ENCODE measurements at regions not wholly inside any gene's neighbourhood (a gene's known extent, or its start where the extent isn't known, plus 50 kb on each side); places are given as distances from the start of the nearest gene placed in this dataset.

DNA sequence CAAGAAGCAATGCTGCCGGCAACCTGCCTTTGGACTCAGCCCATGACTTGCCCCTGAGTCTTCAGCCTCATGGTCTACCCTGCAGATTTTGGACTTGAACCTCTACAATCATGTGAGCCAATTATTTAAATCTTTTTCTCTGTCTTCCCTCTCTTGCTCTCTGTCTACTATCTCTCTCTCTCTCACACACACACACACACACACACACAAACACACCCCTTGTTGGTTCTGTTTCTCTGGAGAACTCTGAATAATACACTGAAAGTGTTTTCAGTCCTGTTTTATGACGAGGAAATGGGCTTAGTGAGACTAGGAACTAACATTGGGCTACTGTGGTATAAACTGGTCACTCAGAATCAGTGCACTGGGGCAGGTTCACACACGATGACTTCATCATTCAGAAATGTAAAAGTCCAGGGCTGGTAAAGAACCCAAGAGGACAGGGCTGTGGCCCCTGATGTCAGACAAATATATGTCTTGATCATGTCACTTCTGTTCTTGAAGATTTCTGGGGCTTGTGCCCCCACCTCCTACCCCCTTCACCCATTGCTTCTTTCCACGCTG is 266.1 kb upstream of the SIX2 start:
- no peak for DNase-seq (ENCODE audit: low read depth in 3 of 3)

DNA sequence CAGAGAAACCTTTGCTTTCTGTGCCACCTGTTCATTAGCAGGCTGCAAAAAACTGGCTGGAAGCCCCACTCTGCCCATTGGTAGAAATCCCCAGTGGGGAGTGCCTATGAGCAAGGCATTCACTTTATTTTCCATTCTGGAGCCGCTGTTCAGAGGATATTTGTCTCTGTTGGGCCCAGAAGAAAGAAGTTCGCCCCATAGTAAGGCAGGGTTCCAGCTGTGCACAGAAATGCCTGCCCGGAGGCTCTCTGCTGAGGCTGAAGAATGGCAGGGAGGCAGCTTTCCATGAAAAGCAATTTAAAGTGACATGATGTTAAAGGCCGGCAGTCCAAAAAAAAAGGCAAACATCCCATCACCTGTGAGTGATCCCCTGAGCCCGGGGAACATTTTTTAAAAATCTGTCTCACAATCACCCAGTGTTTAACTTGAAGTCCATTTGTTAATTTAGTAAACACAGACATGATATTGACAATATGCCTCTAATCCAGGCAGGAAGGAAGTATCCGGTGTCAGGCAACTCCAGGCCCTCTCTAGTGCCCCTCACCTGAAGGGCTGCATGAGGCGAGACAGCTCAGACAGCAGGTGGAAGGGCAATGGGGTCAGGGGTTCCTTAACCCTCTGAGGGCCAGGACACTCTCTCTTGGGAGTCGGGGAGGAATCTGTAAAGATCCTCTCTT is 265.1 kb upstream of the SIX2 start:
- DNase-seq (ENCODE audit: low read depth in 3 of 3): no peak

DNA sequence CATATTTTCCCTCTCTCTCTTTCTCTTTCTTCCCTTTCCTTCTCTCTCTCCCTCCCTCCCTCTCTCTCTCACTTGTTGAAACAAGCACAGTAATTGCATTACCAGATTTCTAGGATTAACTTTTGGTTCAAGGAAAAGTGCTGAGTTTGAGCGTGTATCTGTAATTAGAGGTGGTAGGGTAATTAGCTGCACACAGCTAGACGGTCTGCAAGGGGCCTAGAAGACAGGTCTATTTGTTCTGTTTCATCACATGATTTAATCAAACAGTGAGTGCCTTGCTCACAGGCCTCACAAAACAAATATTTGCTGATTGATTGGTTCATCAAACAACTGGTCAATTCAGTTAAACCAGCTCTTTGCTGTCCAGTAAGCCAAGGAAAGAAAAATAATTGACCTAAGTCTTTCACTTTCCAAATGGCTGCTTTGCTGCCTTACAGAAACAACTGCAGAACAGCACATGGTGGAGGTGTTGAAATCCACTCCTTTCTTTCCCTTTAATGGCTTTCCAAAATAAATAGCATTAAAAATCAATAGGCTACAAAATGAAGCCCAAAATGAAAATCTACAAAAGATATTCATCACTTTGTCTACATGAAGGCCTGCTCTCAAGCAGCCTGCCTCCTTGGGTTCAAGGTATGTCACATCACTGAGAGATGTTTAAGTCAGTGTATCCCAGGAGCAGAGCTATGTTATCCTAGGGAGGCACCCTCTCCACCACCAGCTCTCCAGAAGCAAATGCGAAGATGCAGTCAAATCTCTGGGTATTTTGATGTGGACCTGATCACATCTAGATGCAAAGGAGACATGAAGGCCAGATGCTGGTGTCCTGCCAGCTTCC is 264.4 kb upstream of the SIX2 start:
- DNase-seq (ENCODE audit: low read depth in 3 of 3): no peak

DNA sequence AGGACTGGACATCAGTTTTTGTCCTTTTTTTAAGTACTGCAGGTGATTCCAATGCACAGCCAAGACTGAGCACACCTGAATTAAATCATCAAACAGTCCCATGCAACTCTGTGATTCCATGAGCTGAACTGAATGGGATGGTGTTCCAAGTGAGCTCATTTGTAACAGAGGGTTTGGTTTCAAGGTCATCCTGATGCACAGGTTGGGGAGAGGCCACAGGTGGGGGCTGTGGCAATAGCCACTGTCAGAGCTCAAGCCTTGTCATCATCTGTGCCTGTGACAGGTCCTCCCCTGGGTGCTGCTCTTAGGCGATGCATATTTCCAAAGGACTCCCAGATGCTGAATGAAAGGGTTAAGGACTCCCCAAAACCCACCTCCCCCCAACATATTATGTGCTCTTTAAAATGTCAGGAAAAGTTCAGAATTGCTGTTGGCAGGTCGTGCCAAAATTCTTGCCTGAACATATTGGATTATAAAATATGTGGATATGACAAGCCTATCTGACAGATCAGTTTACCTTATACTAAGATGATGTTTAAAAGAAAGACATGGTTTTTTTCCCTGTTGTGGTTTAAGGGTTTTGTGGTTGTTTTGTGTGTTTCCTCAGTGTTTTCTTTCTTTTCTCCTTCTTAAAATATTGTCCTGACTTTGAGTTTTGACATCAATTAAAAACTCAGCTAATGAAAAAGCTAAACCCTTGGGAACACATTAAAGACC is 263.5 kb upstream of the SIX2 start:
- DNase-seq (ENCODE audit: low read depth in 3 of 3): no peak

DNA sequence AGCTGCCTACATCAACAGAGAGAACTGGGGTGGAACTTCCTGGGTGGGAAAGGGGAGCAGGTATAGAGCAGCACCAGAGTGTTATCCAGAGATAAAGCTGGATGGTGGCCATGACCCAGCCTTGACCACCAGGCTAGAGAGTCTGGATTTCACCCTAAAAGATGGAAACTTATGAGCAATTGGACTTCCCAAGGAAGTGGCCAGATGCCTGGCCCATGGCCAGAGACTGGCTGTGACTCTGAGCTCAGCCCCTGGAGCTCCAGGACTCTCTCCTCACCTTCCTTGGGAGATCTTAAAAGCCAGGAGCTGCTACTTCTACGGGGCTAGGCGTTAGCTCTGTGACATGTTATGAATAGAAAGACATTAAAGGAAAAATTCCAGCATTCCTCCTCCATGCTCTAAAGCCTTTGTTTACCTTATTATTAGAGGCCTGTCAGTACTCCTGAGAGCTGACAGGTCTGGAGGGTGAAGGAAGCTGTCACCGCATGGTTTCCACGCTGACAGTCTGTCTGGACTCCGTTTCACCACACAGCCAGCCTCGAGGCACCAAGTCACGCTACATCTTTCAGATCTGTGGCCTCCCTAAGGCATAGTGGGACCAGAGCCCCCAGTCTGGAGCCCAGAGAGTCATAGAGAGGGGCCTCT is 260.0 kb upstream of the SIX2 start:
- DNase-seq (ENCODE audit: low read depth in 3 of 3): no peak

DNA sequence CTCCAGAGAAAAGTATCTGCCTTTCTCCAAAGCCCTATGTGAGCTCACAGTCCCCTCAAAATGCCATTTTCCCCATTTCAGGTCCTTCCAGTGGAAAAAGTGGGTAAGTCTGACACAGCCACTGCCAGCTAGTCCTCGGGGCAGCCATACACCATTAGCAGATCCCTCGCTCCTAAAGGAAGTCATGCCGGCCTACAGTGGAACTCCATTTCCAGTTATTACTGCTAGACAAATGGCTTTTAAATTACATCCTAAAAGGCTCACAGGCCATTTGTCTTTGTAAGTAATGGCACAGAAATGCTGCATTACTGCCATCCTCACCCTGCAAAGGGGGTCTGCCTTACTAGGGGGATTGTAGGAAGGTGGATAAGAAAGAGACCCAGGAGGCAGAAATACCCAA is 259.4 kb upstream of the SIX2 start:
- no peak for DNase-seq (ENCODE audit: low read depth in 3 of 3)

DNA sequence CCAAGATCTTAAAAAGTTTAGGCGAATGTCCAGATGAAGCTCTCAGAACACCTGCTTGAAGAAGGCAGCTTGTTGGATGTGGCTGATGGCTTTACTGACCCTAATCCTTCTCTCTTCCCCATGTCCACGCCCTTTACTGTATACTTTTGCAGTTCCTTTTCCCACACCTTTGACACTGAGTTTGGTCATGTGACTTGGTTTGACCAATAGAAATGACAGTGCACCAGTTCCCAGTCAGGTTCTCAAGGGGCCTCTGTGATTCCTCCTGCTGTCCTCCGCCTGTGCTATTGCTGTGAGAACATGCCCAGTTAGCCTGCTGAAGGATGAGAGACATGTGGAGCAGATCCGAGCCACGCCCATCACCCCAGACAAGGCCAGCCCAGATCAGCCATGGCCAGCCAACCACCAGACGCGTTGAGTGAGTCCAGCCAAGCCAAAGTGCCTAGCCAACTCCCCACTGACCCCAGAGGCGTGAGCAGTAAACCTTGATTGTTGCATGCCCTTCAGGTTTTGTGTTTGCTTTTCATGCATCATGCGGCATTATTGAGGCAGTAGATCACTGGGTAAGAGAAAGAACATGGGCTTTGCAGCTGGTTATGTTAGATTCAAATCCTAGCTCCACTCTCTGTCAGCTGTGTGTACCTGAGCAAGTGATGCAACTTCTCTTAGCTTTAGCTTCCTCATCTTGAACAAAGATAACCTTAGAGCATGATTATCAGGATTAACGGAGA is 258.0 kb upstream of the SIX2 start:
- no peak for DNase-seq (ENCODE audit: low read depth in 3 of 3)

DNA sequence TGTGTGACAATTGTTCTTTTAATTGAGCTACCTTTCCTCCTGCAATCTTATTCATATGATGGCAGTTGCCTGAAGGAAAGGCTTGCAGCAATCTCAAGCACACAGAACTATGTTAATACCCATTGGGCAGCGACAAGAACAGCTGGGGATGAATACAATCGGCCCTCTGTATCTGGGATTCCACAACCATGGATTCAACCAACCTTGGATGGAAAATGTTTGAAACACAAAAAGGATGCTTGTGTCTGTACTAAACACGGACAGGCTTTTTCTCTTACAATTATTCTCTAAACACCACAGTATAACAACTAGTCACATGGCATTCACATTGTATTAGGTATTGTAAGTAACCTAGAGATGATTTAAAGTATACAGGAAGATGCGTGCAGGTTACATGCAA is 256.1 kb upstream of the SIX2 start:
- DNase-seq (ENCODE audit: low read depth in 3 of 3): no peak

DNA sequence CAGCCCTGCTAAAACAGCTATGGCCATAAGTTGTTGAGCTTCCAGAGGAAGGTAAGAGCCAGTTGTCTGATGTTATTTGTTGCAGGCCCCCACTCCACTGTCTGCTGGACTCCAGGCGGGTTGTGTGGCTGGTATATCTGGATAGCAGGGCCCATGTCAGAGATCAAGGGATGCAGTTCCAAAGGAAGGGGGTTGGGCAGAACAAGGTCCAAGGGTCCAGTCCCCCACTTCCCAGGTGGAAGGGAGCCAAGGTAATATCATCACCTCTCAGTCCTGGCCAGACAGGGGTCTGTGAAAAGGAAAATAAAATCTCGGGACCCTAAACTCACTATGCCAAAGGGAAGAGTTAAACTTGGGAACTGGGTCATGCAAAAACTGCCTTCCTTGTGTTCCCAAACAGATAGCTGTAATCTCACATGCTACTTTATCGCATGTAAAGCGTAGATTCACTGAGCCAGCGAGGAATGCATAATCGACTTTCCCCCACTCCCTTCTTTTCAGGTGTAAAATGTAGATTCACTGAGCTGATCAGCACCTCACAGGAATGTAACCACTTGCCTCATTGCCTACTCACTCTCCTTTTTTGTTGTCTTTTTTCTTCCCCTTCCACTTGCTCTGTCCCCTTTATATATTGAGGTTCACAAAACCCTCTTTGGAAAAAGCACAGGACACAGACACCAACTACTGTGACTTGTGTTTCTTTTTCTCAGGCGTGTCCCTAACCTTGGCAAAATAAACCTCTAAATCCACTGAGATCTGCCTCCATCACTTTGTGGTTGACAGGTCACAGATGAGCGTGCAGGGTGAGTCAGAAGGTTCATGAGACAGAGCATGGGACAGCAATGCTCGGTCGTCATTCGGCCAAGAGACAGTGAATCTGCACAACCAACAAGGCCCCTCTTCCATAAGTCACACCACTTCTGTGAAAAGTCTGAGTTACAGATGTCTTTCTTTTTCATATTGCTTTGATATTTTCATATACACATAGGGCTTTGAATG is 255.3 kb upstream of the SIX2 start:
- DNase-seq (ENCODE audit: low read depth in 3 of 3): no peak

DNA sequence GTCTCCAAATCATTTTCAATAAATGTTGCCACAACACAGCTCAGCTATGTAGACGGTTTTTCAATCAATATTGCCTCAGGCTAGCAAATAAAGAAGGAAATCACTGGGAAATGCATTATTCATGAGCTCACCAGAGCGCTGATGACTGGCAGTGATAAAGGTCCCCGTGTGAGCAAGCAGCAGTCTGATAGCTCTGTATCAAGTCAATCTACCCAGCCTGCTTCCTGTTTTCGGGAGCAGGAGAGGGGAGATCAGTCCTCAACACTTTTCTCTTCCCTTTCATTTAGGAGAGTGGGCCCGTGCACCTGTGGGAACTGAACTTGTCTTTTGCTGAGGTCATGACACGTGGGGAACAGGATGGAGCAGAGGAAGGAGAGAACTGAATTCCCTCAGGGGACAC is 253.9 kb upstream of the SIX2 start:
- no peak for DNase-seq (ENCODE audit: low read depth in 3 of 3)

DNA sequence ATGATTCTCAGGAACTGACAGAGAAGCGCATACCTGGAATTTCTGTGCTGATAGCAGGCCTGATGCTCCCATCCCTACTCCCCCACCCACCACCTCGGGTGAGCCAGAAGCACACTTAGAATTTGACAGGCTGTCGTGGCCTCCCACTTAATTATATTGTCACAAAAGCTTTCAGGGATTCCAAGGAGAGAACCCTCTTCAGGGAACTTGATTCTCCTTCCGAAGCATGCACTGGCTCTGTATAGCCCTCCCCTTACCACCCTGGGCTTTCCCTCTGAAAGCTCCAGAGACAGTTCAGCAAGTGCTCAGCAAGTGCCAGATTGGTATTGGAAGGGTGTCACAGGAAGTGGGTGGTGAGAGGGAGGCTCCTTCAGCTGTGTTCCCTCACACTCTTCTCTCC is 252.5 kb upstream of the SIX2 start:
- no peak for DNase-seq (ENCODE audit: low read depth in 3 of 3)

DNA sequence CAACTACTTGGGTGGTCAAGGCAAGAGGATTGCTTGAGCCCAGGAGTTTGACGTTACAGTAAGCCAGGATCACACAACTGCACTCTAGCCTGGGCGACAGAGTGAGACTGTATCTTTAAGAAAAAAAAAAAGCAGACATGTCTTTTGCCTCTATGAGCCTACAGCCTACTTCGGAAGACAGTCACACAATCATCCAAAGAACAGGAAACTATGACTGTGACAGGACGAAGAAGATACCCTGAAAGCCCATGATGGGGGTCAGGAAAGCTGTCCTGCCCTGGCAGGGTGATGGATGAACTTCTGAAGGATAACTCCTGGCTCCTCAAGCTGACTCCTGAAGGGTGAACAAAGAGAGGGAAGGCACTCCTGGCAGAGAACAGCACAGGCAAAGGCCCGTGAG is 251.7 kb upstream of the SIX2 start:
- no peak for DNase-seq (ENCODE audit: low read depth in 3 of 3)

DNA sequence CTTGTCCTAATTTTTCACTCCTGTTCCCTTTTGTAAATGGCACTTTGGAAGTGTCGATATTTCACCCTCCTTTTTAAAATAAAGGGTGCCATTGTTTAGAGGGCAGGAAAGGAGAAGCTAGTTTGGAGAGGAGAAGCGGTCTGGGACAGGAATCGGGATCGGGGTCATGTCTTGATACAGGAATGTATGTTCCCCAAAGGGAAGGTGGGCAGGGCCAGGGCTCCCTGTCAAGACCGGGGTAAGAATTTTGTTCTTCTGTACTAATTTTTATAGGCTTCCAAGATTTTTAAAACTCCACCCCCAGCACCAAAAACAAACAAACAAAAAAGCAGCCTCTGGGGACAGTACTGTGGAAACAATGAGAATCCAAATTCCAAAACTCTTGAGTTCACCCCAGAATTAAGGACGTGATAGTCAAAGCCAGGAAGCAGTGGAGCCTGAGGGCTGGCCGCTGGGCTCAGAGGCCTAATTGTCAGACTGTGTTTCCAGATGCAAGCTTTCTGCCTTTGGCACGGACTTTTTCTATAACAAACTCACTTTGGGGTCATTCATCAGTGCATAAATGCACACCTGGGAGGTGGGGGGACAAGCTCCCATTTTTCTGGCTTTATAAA is 250.4 kb upstream of the SIX2 start:
- no peak for DNase-seq (ENCODE audit: low read depth in 3 of 3)

DNA sequence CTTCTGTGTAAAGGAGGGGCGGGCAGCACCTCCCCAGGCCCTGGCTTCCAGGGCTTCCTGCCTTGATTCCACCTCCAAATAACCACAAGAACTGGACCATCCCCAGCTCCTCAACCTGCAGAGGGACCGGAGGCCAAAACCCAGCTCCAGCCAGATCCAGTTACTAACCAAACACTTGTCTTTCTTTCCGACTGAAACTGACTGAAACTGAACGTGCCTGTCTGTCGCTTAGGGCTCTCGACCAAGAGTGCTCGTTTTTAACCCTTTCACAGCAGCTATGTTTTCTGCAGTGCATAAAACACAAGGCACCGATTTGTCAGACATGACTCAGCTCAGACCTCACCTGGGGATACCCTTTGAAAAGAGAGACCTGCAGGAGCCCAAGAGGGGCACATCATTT is 249.9 kb upstream of the SIX2 start:
- no peak for DNase-seq (ENCODE audit: low read depth in 3 of 3)

DNA sequence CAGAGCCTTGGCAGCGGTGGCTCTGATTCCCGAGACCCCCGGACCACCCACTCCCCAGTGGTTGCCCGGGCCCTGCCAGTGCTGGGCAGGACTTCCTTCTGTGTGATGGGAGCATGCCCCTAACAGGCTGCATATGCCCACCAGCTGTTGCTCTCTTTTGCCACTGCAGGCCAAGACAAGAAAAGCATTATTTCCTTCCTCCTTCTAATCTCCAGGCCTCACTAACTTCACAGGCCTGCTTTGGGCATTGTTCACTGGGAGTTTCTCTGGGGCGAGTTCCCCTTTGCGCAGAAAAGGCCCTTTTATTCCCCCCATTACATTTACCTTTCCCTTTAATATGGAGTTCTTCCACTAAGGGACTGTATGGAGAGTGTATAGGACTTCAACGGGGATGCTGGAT is 249.1 kb upstream of the SIX2 start:
- DNase-seq (ENCODE audit: low read depth in 3 of 3): no peak

DNA sequence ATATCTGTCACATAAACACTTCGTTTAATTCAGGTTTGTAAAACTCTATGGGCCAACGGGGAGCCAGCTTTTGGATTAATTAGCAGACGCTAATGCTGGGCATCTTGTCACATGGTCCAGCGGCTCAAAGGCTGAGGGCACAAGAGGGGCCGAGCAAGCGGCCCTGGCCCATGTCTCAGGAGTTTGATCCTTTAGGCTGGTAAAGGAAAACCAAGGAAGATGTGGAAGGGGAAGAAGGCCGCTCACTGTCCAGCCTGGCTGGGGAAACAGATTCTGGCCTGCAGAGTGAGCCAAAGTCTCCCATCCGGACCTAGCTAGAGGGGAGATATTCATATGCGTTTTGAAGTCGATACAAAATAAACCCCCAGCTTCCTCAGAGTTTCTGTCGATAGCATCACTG is 248.6 kb upstream of the SIX2 start:
- DNase-seq (ENCODE audit: low read depth in 3 of 3): no peak

DNA sequence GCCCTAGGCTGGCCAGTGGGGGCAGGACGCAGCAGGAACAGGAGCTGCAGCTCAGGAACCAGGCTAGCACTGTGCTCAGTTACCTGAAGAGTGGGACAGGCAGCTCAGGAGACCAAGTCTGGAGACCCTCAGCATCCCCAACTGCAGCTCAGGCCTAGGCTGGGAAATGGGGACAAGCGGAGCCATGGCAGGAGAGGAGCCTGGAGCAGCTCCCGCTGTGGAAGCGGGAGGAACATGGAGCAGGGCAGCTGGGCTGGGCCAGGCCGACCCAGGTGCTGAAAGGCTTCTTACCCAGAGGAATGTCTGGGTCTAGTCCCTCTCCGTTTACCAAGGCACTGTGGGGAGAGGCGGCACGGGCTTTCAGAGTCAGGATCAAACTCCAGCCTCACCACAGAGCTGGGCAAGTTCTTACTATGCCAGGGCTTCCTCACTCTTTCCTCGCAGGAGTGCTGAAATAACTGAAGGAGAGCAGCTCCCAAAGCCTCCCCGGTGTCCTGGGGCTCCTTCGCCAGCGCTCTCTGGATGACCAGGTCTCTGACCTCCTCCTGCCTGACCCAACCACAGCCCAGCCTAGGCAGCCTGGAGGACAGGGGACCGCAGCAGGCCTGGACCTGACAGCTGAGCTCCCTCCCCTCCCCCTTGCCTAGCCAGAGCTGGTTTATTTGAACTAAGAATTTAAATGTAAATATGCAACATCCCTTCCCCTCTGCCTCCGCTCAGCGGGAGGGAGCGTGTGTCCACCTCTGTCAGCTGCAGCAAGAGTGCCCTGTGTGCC is 247.8 kb upstream of the SIX2 start:
- no peak for DNase-seq (ENCODE audit: low read depth in 3 of 3)

DNA sequence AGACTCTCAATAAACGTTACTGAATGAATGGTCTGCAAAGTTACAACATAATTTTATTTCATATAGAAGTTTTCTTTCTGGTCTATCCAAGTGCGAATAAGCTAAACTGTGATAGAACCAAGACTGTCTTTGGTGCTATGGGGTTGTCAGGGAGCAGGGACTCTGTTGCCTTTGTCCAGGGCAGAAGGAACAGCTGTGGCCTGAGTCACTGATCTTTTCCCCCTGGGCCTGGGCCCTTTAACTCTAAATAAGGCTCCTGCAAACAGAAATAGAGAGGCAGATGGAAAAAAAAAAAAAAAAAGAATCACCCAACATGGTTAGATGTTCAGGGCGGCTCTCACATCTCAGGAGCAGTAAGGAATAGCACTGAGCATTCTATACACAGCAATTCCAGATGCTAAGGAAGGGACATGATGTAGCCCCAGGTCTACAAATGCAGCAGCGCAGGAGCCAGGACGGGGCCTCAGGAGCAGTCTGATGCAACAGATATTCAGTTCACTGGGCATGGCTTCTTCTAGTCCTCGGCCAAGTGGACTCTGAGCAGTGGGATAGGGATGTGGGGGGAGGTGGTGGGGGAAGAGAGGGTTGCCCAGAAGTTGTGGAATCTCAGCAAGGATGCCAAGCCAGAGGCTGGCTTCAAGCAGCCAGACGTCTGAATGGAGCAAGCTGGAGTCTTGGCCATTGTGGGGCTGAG is 247.1 kb upstream of the SIX2 start:
- DNase-seq (ENCODE audit: low read depth in 3 of 3): no peak
